Omental fat pad (tissue), 3 donors: ENCODE measurements at regions not wholly inside any gene's neighbourhood (a gene's known extent, or its start where the extent isn't known, plus 50 kb on each side); places are given as distances from the start of the nearest gene placed in this dataset.

Source experiments
- ATAC-seq: fragments of 150-250 bp; one replicate; pipeline ENCODE4 v1.9.1; 2016; ENCODE audit warnings: mild to moderate bottlenecking, moderate library complexity; ENCODE audit not compliant: low FRiP score
- DNase-seq: peaks from one replicate; pipeline ENCODE4 v3.0.0-alpha.2; 2019; ENCODE audit warnings: low spot score
- CTCF ChIP-seq, 3 donors: fragments of 450-650 bp; IDR thresholded peaks; one replicate each; pipeline ENCODE4 v1.5.1; 2016 to 2017; ENCODE audit warnings: antibody characterized with exemption in 3 of 3, mild to moderate bottlenecking in 3 of 3, moderate library complexity in 2 of 3

GRCh38 chr9:105836936-105837660 lies 142.8 kb downstream of the TMEM38B start:
- DNase-seq (no peak), ATAC-seq (no peak)
- TF ChIP-seq CTCF (IDR thresholded peaks at IDR 0.05): no peak

GRCh38 chr9:105841562-105841961 lies 147.2 kb downstream of the TMEM38B start:
- DNase-seq (no peak), ATAC-seq (no peak)
- TF ChIP-seq CTCF (IDR thresholded peaks at IDR 0.05): no peak

GRCh38 chr9:105842023-105842644 lies 147.8 kb downstream of the TMEM38B start:
- no peak for TF ChIP-seq CTCF (IDR thresholded peaks at IDR 0.05)
- no peak for DNase-seq
- ATAC-seq: no peak

GRCh38 chr9:105846825-105847224 lies 152.5 kb downstream of the TMEM38B start:
- no peak for ATAC-seq
- no peak for DNase-seq
- no peak for TF ChIP-seq CTCF (IDR thresholded peaks at IDR 0.05)

- no peak for ATAC-seq
- no peak for TF ChIP-seq CTCF (IDR thresholded peaks at IDR 0.05)
- DNase-seq: no peak
Measured at GRCh38 chr9:105850852-105851500, 156.6 kb downstream of the TMEM38B start.

- DNase-seq (no peak), ATAC-seq (no peak)
- TF ChIP-seq CTCF (IDR thresholded peaks at IDR 0.05): no peak
Measured at GRCh38 chr9:105854026-105854782, 159.9 kb downstream of the TMEM38B start.
